ENCODE measurements at regions not wholly inside any gene's neighbourhood (a gene's known extent, or its start where the extent isn't known, plus 50 kb on each side); places are given as distances from the start of the nearest gene placed in this dataset.

DNA sequence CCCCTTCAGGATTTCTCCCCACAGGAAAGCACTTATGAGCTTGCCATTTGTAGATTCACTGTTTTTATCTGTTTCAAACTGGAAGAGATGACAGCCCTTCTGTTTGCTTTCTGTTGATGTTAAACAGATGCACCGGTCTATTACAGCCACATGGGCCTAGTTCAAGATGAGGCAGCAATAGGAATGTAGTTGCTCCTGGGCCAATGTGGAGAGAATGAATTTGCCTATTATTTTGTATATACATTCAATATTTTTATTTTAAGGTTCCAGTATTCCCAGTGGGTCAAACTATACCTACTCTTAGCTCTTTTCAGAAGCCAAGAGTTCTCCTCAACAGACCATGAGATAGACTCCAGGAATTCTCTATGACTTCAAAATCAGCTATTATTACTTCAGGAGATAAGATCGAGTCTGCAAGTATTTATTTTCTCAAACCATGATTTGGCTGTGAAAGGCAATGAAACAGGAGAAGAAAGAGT lies 461.6 kb downstream of the RASEF start:
- no peak overlapping the region for H3K4me3 ChIP-seq
- H3K9me3 ChIP-seq: no peaks in the 10 kb centered on the region
- peaks cover 0 to 5% of the 10 kb centered on the region in 2 donors for H3K4me1 ChIP-seq
- no peaks in the 10 kb centered on the region for H3K27me3 ChIP-seq
- no peaks in the 10 kb centered on the region for H3K36me3 ChIP-seq
- no peak for DNase-seq (ENCODE audit: low spot score)
- H3K27ac ChIP-seq: no peak overlapping the region
- no peak for TF ChIP-seq CTCF (IDR thresholded peaks at IDR 0.05)

DNA sequence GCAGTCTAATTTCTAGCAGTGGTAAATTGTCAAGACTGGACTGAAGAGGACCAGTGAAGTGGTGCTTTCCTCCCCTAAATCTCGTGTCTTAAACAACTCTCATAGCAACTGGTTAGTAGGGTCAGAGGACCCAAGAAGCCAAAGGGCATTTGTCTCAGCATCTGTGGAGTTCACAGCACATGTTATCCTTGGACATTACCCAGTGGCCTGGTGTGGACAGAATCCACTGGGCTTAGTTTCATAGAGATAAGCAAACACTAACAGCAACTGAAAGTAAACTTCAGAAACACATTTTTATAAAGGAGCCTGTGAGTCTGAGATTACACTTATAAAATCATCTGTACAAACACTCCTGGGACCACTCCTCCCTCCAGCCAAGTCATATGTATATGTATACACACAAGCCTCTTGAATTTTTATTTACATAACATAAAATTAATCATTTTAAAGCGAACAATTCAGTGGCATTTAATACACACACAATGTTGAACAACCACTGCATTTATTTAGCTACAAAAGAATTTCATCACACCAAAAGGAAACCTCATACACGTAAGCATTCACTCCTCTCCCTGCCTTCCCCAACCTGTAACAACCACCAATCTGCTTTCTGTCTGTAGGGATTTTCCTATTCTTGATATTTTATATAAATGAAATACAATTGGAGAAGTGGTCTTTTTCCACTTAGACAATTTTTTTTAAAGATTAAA lies 457.8 kb downstream of the RASEF start:
- peaks cover 0 to 5% of the 10 kb centered on the region in 2 donors for H3K4me1 ChIP-seq
- no peak overlapping the region for H3K4me3 ChIP-seq
- no peaks in the 10 kb centered on the region for H3K27me3 ChIP-seq
- no peak for TF ChIP-seq CTCF (IDR thresholded peaks at IDR 0.05)
- no peak for DNase-seq (ENCODE audit: low spot score)
- no peaks in the 10 kb centered on the region for H3K9me3 ChIP-seq
- no peak overlapping the region for H3K27ac ChIP-seq
- H3K36me3 ChIP-seq: no peaks in the 10 kb centered on the region

DNA sequence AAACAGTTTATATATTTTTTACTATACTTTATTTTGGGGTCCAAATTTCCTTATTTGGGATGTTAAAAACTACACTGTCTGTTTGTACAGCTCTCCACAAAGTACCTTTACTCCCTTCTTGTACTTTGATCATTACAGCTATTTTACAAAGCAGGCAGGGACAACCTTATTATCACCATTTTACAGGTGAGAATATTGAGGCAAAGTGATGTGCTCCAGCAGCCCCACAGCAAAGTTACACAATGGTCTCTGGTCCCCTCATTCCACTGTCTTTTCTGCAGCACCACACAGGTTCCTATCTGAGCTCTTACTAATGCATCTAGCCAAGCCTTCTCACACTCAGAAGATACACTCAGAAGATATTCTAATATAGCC lies 457.3 kb downstream of the RASEF start:
- no peak for TF ChIP-seq CTCF (IDR thresholded peaks at IDR 0.05)
- Histone ChIP-seq H3K4me3 (no peak overlapping the region), H3K4me1 (peaks cover 0 to 5% of the 10 kb centered on the region in 2 donors), H3K27ac (no peak overlapping the region), H3K36me3 (no peaks in the 10 kb centered on the region), H3K9me3 (no peaks in the 10 kb centered on the region), H3K27me3 (no peaks in the 10 kb centered on the region)
- DNase-seq (ENCODE audit: low spot score): no peak

GRCh38 chr9:82606071-82606470 lies 456.9 kb downstream of the RASEF start:
- no peak for DNase-seq (ENCODE audit: low spot score)
- no peaks in the 10 kb centered on the region for H3K27me3 ChIP-seq
- peaks cover 0 to 1% of the 10 kb centered on the region in 2 donors for H3K4me1 ChIP-seq
- no peak for TF ChIP-seq CTCF (IDR thresholded peaks at IDR 0.05)
- no peak overlapping the region for H3K27ac ChIP-seq
- H3K4me3 ChIP-seq: no peak overlapping the region
- H3K36me3 ChIP-seq: no peaks in the 10 kb centered on the region
- H3K9me3 ChIP-seq: no peaks in the 10 kb centered on the region

DNA sequence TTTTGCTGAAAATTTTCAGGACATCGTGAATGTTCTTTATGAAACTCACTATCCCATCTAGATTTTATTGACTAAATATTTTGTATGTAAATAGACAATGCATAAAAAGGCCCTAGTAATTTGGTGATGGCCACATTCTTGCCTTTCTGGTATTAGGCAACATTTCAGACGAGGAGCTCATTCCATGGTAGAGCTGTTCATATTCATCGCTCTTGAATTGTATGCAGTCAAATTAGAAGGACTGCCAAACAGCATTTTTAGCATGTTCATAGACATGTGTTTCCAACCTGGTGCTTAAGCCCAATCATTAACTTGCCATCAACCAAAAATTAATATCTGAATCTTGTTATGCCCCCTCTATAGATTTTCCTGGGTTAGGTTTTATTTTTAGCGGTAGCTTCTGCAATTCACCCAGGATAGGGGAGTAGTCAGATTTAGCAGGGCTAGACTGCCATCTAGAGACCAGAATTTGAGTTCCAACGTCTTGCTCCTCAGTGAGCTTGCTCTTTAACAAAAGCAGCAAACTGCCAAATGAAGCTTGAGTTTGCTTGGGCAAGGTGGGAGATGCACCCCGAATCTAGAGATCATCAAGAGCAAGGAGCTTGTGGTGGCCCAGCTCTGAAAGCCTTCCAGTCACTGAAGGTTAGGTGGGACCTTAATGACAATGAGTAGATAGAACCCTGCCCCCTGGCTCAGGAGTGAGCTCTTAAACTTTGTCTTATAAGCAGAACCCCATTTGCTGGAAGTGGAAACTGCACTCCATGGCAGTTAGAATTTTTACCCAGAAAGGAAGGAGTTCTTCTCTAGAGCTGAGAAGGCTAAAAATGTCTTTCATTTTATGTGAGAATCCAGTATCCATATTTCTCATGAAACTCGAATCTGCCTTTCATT lies 456.2 kb downstream of the RASEF start:
- H3K27me3 ChIP-seq: no peaks in the 10 kb centered on the region
- no peaks in the 10 kb centered on the region for H3K4me1 ChIP-seq
- no peaks in the 10 kb centered on the region for H3K9me3 ChIP-seq
- no peak for DNase-seq (ENCODE audit: low spot score)
- no peaks in the 10 kb centered on the region for H3K36me3 ChIP-seq
- H3K27ac ChIP-seq: no peak overlapping the region
- TF ChIP-seq CTCF (IDR thresholded peaks at IDR 0.05): peak in 1 of 2 donors; percentile 75
- no peak overlapping the region for H3K4me3 ChIP-seq

Measured in right atrium auricular region (tissue), 2 donors.